Activated CD4-positive, alpha-beta T cell treated with anti-CD3 and anti-CD28 coated beads, Interleukin-2, amount 50 U/mL, for 24 hours (primary cell): ENCODE measurements at regions not wholly inside any gene's neighbourhood (a gene's known extent, or its start where the extent isn't known, plus 50 kb on each side); places are given as distances from the start of the nearest gene placed in this dataset.
"Not testable (repeated sequence)": the region's sequence is repeated elsewhere in the genome, so short reads cannot be mapped to it uniquely, and the experiment has no call there.

ENCODE experiments used
- DNase-seq, 2 donors: peaks; one replicate each; pipeline ENCODE4 v3.0.0-alpha.2; 2020; ENCODE audit warnings: low read depth in 1 of 2, low spot score in 1 of 2

- no peak for DNase-seq
Measured at GRCh38 chr9:106482733-106483132, 380.2 kb upstream of the ZNF462 start.

- no peak for DNase-seq
Measured at GRCh38 chr9:106486685-106487084, 376.3 kb upstream of the ZNF462 start.

GRCh38 chr9:106487266-106487665 is 375.7 kb upstream of the ZNF462 start:
- no peak for DNase-seq

- DNase-seq: not testable (repeated sequence)
Measured at GRCh38 chr9:106492126-106492525, 370.8 kb upstream of the ZNF462 start.

- DNase-seq: no peak
Measured at GRCh38 chr9:106500171-106500570, 362.8 kb upstream of the ZNF462 start.

- DNase-seq: not testable (repeated sequence)
Measured at GRCh38 chr9:106501210-106501609, 361.8 kb upstream of the ZNF462 start.

- no peak for DNase-seq
Measured at GRCh38 chr9:106502930-106503329, 360.0 kb upstream of the ZNF462 start.

- DNase-seq: no peak
Measured at GRCh38 chr9:106503759-106504158, 359.2 kb upstream of the ZNF462 start.

- no peak for DNase-seq
Measured at GRCh38 chr9:106526716-106527204, 336.2 kb upstream of the ZNF462 start.

- DNase-seq: no peak
Measured at GRCh38 chr9:106528158-106528557, 334.8 kb upstream of the ZNF462 start.

GRCh38 chr9:106529616-106530015 is 333.4 kb upstream of the ZNF462 start:
- DNase-seq: no peak

GRCh38 chr9:106531491-106531890 is 331.5 kb upstream of the ZNF462 start:
- DNase-seq: no peak

- DNase-seq: no peak
Measured at GRCh38 chr9:106532306-106533015, 330.5 kb upstream of the ZNF462 start.

GRCh38 chr9:106534800-106535199 is 328.2 kb upstream of the ZNF462 start:
- no peak for DNase-seq

GRCh38 chr9:106535439-106535838 is 327.5 kb upstream of the ZNF462 start:
- no peak for DNase-seq

GRCh38 chr9:106557996-106558667 is 304.8 kb upstream of the ZNF462 start:
- DNase-seq: no peak

GRCh38 chr9:106560540-106560939 is 302.4 kb upstream of the ZNF462 start:
- DNase-seq: no peak

- DNase-seq: no peak
Measured at GRCh38 chr9:106575823-106576222, 287.1 kb upstream of the ZNF462 start.

GRCh38 chr9:106576232-106576760 is 286.7 kb upstream of the ZNF462 start:
- DNase-seq: no peak

- DNase-seq: no peak
Measured at GRCh38 chr9:106577121-106577520, 285.8 kb upstream of the ZNF462 start.

- DNase-seq: no peak
Measured at GRCh38 chr9:106580546-106580945, 282.4 kb upstream of the ZNF462 start.

- DNase-seq: no peak
Measured at GRCh38 chr9:106581973-106582372, 281.0 kb upstream of the ZNF462 start.
